Activated gamma-delta T cell treated with Interleukin-2 at 50 U/mL for 16 hours (primary cell): ENCODE measurements at regions not wholly inside any gene's neighbourhood (a gene's known extent, or its start where the extent isn't known, plus 50 kb on each side); places are given as distances from the start of the nearest gene placed in this dataset.
"Not testable (repeated sequence)": the region's sequence is repeated elsewhere in the genome, so short reads cannot be mapped to it uniquely, and the experiment has no call there.

Experiments
- DNase-seq: peaks from one replicate; pipeline ENCODE4 v3.0.0-alpha.2; 2020

GRCh38 chr15:93932164-93932776 is 299.1 kb upstream of the MCTP2 start:
- no peak for DNase-seq

GRCh38 chr15:93929375-93930094 is 301.8 kb upstream of the MCTP2 start:
- no peak for DNase-seq

GRCh38 chr15:93920204-93920603 is 311.2 kb upstream of the MCTP2 start:
- no peak for DNase-seq

GRCh38 chr15:93918801-93919200 is 312.6 kb upstream of the MCTP2 start:
- DNase-seq: not testable (repeated sequence)

- DNase-seq: no peak
Observed at GRCh38 chr15:93917181-93917580, 314.2 kb upstream of the MCTP2 start.

- no peak for DNase-seq
Observed at GRCh38 chr15:93913871-93914270, 317.5 kb upstream of the MCTP2 start.

GRCh38 chr15:93913310-93913709 is 318.1 kb upstream of the MCTP2 start:
- DNase-seq: no peak

GRCh38 chr15:93900476-93901400 is 330.6 kb upstream of the MCTP2 start:
- no peak for DNase-seq

GRCh38 chr15:93899817-93900216 is 331.5 kb upstream of the MCTP2 start:
- DNase-seq: no peak

- DNase-seq: no peak
Observed at GRCh38 chr15:93897377-93897776, 334.0 kb upstream of the MCTP2 start.

- no peak for DNase-seq
Observed at GRCh38 chr15:93895976-93896770, 335.2 kb upstream of the MCTP2 start.

- DNase-seq: no peak
Observed at GRCh38 chr15:93894438-93895036, 336.8 kb upstream of the MCTP2 start.

- no peak for DNase-seq
Observed at GRCh38 chr15:93887151-93887550, 344.2 kb upstream of the MCTP2 start.

- DNase-seq: no peak
Observed at GRCh38 chr15:93882779-93883178, 348.6 kb upstream of the MCTP2 start.

GRCh38 chr15:93882141-93882540 is 349.2 kb upstream of the MCTP2 start:
- no peak for DNase-seq

- DNase-seq: no peak
Observed at GRCh38 chr15:93881310-93881709, 350.1 kb upstream of the MCTP2 start.

GRCh38 chr15:93880358-93880757 is 351.0 kb upstream of the MCTP2 start:
- no peak for DNase-seq

GRCh38 chr15:93870583-93870982 is 360.8 kb upstream of the MCTP2 start:
- no peak for DNase-seq

- no peak for DNase-seq
Observed at GRCh38 chr15:93866948-93867347, 364.4 kb upstream of the MCTP2 start.

- no peak for DNase-seq
Observed at GRCh38 chr15:93866476-93866875, 364.9 kb upstream of the MCTP2 start.

GRCh38 chr15:93865586-93865985 is 365.8 kb upstream of the MCTP2 start:
- no peak for DNase-seq

GRCh38 chr15:93862791-93863190 is 368.6 kb upstream of the MCTP2 start:
- no peak for DNase-seq
